ENCODE measurements at regions not wholly inside any gene's neighbourhood (a gene's known extent, or its start where the extent isn't known, plus 50 kb on each side); places are given as distances from the start of the nearest gene placed in this dataset.

- FAIRE-seq: no peak
- dilution Hi-C loops (cut with MboI; ENCODE audit: extremely low pct_ligation_motif_present, low sequenced_read_pairs): no loop called here
- no peak overlapping the region for H3K9ac ChIP-seq (ENCODE audit: control insufficient read depth, extremely low read depth, insufficient read depth, low read length)
Observed at GRCh38 chr2:209046163-209046562, 377.7 kb upstream of the MAP2 start.

DNA sequence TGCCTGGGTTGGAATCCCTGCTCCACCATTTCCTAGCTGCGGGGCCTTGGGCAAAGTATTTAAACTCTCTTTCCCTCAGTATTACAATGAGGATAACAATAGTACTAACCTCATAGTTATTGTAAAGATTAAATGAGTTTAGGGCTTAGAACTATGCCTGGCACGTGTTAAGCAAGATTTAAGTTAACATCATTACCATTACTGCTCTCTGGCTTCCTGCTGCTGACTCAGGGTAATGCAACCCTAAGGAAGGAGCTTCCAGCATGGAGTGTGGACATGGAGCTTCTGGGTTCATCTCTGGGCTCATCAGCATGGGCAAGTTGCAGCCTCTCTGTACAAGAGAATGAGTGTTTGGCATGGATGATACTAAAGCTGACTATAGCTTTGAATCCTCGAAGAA lies 374.2 kb upstream of the MAP2 start:
- Histone ChIP-seq H3K9me1 (ENCODE audit: control insufficient read depth, extremely low read depth, insufficient read depth, low read length) (no peaks in the 10 kb centered on the region), H3K36me3 (ENCODE audit: control insufficient read depth in 2 of 2, extremely low read depth in 1 of 2, insufficient read depth in 2 of 2, low read length in 2 of 2) (no peaks in the 10 kb centered on the region), H3K4me1 (ENCODE audit: control insufficient read depth, extremely low read depth, insufficient read depth, low read length) (no peaks in the 10 kb centered on the region), H3K79me2 (ENCODE audit: control insufficient read depth, insufficient read depth, low read length) (no peaks in the 10 kb centered on the region), H3K9me3 (ENCODE audit: control insufficient read depth, low read depth, low read length) (no peaks in the 10 kb centered on the region), H3K4me2 (ENCODE audit: control insufficient read depth, extremely low read depth, insufficient read depth, low read depth, low read length) (no peak overlapping the region), H2AFZ (ENCODE audit: control insufficient read depth, low read length) (no peak overlapping the region), H3K4me3 (ENCODE audit: control insufficient read depth in 2 of 3, extremely low read depth in 1 of 3, insufficient read depth in 2 of 3, low read depth in 1 of 3, low read length in 3 of 3) (no peak overlapping the region), H4K20me1 (ENCODE audit: control insufficient read depth, extremely low read depth, insufficient read depth, low read length) (no peaks in the 10 kb centered on the region), H3K9ac (ENCODE audit: control insufficient read depth, extremely low read depth, insufficient read depth, low read length) (no peak overlapping the region), H3K27ac (ENCODE audit: control insufficient read depth, insufficient read depth, low read length) (no peak overlapping the region), H3K27me3 (ENCODE audit: control insufficient read depth, extremely low read depth, insufficient read depth, low read length) (no peaks in the 10 kb centered on the region)
- FAIRE-seq (no peak), DNase-seq (ENCODE audit: low read depth, low spot score) (no peak)
- dilution Hi-C loops (cut with MboI; ENCODE audit: extremely low pct_ligation_motif_present, low sequenced_read_pairs): no loop called here
- peak in 1 of 3 experiments; percentile 32 for TF ChIP-seq CTCF (optimal IDR thresholded peaks at IDR 0.05 in 1 of 3, IDR thresholded peaks at IDR 0.05 in 1 of 3, conservative IDR thresholded peaks at IDR 0.05 in 1 of 3; ENCODE audit: extremely low read depth in 1 of 3, insufficient read depth in 2 of 3, low read length in 3 of 3)
- no peak for TF ChIP-seq EZH2 (IDR thresholded peaks at IDR 0.05; ENCODE audit: low read length)

More at GRCh38 chr2:209046163-209046562, 377.7 kb upstream of the MAP2 start:
- Histone ChIP-seq H3K79me2 (ENCODE audit: control insufficient read depth, insufficient read depth, low read length) (no peaks in the 10 kb centered on the region), H3K4me2 (ENCODE audit: control insufficient read depth, extremely low read depth, insufficient read depth, low read depth, low read length) (no peak overlapping the region), H3K4me3 (ENCODE audit: control insufficient read depth in 2 of 3, extremely low read depth in 1 of 3, insufficient read depth in 2 of 3, low read depth in 1 of 3, low read length in 3 of 3) (no peak overlapping the region), H3K4me1 (ENCODE audit: control insufficient read depth, extremely low read depth, insufficient read depth, low read length) (no peaks in the 10 kb centered on the region), H4K20me1 (ENCODE audit: control insufficient read depth, extremely low read depth, insufficient read depth, low read length) (no peaks in the 10 kb centered on the region), H3K27me3 (ENCODE audit: control insufficient read depth, extremely low read depth, insufficient read depth, low read length) (no peaks in the 10 kb centered on the region), H3K36me3 (ENCODE audit: control insufficient read depth in 2 of 2, extremely low read depth in 1 of 2, insufficient read depth in 2 of 2, low read length in 2 of 2) (no peaks in the 10 kb centered on the region), H2AFZ (ENCODE audit: control insufficient read depth, low read length) (no peak overlapping the region), H3K27ac (ENCODE audit: control insufficient read depth, insufficient read depth, low read length) (no peak overlapping the region), H3K9me3 (ENCODE audit: control insufficient read depth, low read depth, low read length) (no peaks in the 10 kb centered on the region), H3K9me1 (ENCODE audit: control insufficient read depth, extremely low read depth, insufficient read depth, low read length) (no peaks in the 10 kb centered on the region)
- no peak for DNase-seq (ENCODE audit: low read depth, low spot score)
- TF ChIP-seq EZH2 (IDR thresholded peaks at IDR 0.05; ENCODE audit: low read length) (no peak), CTCF (optimal IDR thresholded peaks at IDR 0.05 in 1 of 3, IDR thresholded peaks at IDR 0.05 in 1 of 3, conservative IDR thresholded peaks at IDR 0.05 in 1 of 3; ENCODE audit: extremely low read depth in 1 of 3, insufficient read depth in 2 of 3, low read length in 3 of 3) (no peak)

Measured in keratinocyte (primary cell).